ENCODE measurements at regions not wholly inside any gene's neighbourhood (a gene's known extent, or its start where the extent isn't known, plus 50 kb on each side); places are given as distances from the start of the nearest gene placed in this dataset.
"Not testable (repeated sequence)": the region's sequence is repeated elsewhere in the genome, so short reads cannot be mapped to it uniquely, and the experiment has no call there.

- TF ChIP-seq, protein P1, sequence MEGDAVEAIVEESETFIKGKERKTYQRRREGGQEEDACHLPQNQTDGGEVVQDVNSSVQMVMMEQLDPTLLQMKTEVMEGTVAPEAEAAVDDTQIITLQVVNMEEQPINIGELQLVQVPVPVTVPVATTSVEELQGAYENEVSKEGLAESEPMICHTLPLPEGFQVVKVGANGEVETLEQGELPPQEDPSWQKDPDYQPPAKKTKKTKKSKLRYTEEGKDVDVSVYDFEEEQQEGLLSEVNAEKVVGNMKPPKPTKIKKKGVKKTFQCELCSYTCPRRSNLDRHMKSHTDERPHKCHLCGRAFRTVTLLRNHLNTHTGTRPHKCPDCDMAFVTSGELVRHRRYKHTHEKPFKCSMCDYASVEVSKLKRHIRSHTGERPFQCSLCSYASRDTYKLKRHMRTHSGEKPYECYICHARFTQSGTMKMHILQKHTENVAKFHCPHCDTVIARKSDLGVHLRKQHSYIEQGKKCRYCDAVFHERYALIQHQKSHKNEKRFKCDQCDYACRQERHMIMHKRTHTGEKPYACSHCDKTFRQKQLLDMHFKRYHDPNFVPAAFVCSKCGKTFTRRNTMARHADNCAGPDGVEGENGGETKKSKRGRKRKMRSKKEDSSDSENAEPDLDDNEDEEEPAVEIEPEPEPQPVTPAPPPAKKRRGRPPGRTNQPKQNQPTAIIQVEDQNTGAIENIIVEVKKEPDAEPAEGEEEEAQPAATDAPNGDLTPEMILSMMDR (conservative IDR thresholded peaks at IDR 0.05; ENCODE audit: low read length), result not testable (repeated sequence)
- TF ChIP-seq EZH2phosphoT487 (IDR thresholded peaks at IDR 0.05; ENCODE audit: borderline replicate concordance), result not testable (repeated sequence)
These were observed 279.7 kb upstream of the CHRM3 start for GRCh38 chr1:239106689-239107088.
